Upper lobe of right lung (tissue), 1 donor: ENCODE measurements at regions not wholly inside any gene's neighbourhood (a gene's known extent, or its start where the extent isn't known, plus 50 kb on each side); places are given as distances from the start of the nearest gene placed in this dataset.

Experiments used
- ATAC-seq: fragments of 200-7000 bp; cut with Tn5 transposase; one replicate; pipeline ENCODE4 v1.9.1; 2020; ENCODE audit warnings: mild to moderate bottlenecking, moderate library complexity
- DNase-seq: peaks from one replicate; pipeline ENCODE4 v3.0.0-alpha.2; 2020
- H3K27ac ChIP-seq: fragments of 200-600 bp; one replicate; pipeline ENCODE4 v1.8.0; 2022
- H3K27me3 ChIP-seq: fragments of 200-600 bp; one replicate; pipeline ENCODE4 v1.8.0; 2022; ENCODE audit warnings: mild to moderate bottlenecking
- H3K36me3 ChIP-seq: fragments of 200-600 bp; one replicate; pipeline ENCODE4 v1.8.0; 2022
- H3K4me1 ChIP-seq: fragments of 200-600 bp; one replicate; pipeline ENCODE4 v1.8.0; 2022
- H3K4me3 ChIP-seq: fragments of 200-600 bp; one replicate; pipeline ENCODE4 v1.8.0; 2022; ENCODE audit warnings: mild to moderate bottlenecking
- H3K9me3 ChIP-seq: fragments of 200-600 bp; one replicate; pipeline ENCODE4 v1.8.0; 2022
- CTCF ChIP-seq: fragments of 200-600 bp; IDR thresholded peaks from one replicate; pipeline ENCODE4 v1.8.0; 2022; ENCODE audit warnings: antibody characterized with exemption
- intact Hi-C: fragments of 100-400 bp; cut with DNase I; formaldehyde crosslinking; loops from one replicate; pipeline ENCODE4 v1.11.0; 2022
- donor health status: DM: no; HTN: yes; CAD: no; lungs with severe emphysema.

DNA sequence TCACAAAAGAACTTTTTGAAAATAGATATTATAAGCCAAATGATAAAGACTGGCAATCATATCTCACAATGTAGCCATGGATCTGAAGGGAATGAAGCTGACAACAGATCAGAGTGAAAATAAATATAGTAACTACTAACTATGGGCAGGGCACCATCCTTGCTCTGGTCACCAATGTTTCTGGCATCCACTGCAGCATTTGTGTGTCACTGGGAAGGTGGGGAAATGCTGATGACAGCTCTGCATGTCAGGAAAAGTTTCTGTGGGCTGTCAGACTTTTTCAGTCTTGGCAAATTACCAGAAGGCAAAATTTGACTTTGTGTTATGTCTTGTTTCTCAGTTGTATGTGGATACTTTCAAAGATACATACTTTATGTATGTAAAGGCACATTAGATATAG is 195.6 kb downstream of the ZNF326 start:
- TF ChIP-seq CTCF, result no peak
- H3K27ac ChIP-seq, result no peak overlapping the region
- no peak for DNase-seq

DNA sequence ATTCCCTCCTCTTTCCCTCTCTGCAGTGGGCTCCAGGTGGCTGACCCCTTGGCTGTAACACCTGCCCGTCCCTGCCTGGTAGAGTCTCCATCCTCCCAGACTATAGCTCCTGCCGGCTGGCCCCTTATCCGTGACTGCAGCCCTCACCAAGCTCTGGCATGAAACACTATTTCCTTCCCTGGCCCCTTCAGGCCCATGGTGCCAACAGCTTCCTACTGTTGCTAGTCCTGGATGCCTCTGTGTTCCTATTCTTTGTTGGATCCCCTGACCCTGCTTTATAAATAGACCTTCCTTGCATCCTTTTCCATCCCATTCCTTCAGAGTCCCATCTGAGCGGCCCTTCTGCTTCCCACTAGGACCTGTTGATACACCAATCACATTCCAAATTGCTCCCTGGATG is 195.0 kb downstream of the ZNF326 start:
- H3K27me3 ChIP-seq, result peaks cover 3% of the 10 kb centered on the region
- H3K36me3 ChIP-seq, result no peaks in the 10 kb centered on the region
- no peak for ATAC-seq
- no peaks in the 10 kb centered on the region for H3K9me3 ChIP-seq
- no peaks in the 10 kb centered on the region for H3K4me1 ChIP-seq
- no peak overlapping the region for H3K27ac ChIP-seq
- H3K4me3 ChIP-seq, result no peak overlapping the region
- intact Hi-C loops, result no loop called here
- DNase-seq, result no peak
- TF ChIP-seq CTCF, result no peak

More for the DNA sequence above, 195.6 kb downstream of the ZNF326 start:
- Histone ChIP-seq H3K9me3 (no peaks in the 10 kb centered on the region), H3K27me3 (peaks cover 3% of the 10 kb centered on the region), H3K36me3 (no peaks in the 10 kb centered on the region), H3K4me1 (no peaks in the 10 kb centered on the region), H3K4me3 (no peak overlapping the region)
- intact Hi-C loops, result no loop called here
- no peak for ATAC-seq

GRCh38 chr1:90187323-90187585 is 192.3 kb downstream of the ZNF326 start:
- no peaks in the 10 kb centered on the region for H3K36me3 ChIP-seq

DNA sequence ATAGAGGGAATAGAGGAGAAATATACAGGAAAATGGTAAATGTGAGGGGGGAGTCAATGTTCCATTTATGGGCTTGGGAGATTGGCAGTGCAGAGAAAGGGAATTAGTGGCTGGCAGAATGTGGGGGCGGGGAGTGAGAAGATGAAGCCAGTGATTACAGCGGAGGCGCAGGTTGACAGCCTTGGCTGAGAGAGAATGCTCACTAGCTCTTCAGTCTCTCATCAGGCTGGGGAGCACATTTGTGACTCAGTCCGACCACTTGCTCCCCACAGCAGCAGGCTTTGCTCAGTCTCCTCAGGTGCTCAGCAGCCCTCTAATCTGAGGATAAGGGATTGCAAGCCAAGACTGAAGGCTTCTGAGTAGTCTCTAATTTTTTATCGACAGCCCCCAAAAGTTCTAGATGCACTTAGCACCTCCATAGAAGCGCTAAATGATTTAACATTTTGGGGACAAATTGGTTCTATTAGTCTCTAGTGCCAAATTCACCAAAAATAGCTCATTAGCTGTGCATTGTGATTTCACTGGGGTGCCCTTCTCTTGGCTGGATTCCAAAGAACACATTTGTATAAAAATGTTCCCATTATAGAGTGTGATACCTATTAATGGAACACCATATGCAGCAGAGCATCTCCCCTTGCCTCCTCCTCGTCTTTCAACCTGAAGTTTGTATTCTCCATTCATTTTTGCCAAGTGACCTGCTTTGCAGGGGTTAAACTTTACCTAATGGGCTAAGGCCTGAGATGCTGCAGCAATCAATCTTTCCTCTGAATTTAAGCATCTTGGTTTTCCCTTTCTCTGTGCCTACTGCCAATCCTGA is 191.8 kb downstream of the ZNF326 start:
- Histone ChIP-seq H3K4me1 (no peaks in the 10 kb centered on the region), H3K36me3 (no peaks in the 10 kb centered on the region), H3K4me3 (no peak overlapping the region), H3K27ac (no peak overlapping the region), H3K9me3 (no peaks in the 10 kb centered on the region), H3K27me3 (no peaks in the 10 kb centered on the region)
- no peak for ATAC-seq
- no peak for TF ChIP-seq CTCF
- intact Hi-C loops, result no loop called here
- DNase-seq, result no peak

More at GRCh38 chr1:90187323-90187585, 192.3 kb downstream of the ZNF326 start:
- no peak overlapping the region for H3K27ac ChIP-seq
- intact Hi-C loops, result no loop called here
- ATAC-seq (no peak), DNase-seq (no peak)
- TF ChIP-seq CTCF, result no peak
- no peaks in the 10 kb centered on the region for H3K27me3 ChIP-seq
- H3K4me3 ChIP-seq, result no peak overlapping the region
- H3K9me3 ChIP-seq, result no peaks in the 10 kb centered on the region
- no peaks in the 10 kb centered on the region for H3K4me1 ChIP-seq

- TF ChIP-seq CTCF, result no peak
- Histone ChIP-seq H3K27ac (no peak overlapping the region), H3K27me3 (no peaks in the 10 kb centered on the region), H3K9me3 (no peaks in the 10 kb centered on the region), H3K4me1 (no peaks in the 10 kb centered on the region), H3K4me3 (no peak overlapping the region), H3K36me3 (no peaks in the 10 kb centered on the region)
- no peak for ATAC-seq
- no peak for DNase-seq
- intact Hi-C loops, result no loop called here
Measured at GRCh38 chr1:90176530-90176929, 181.6 kb downstream of the ZNF326 start.
